ENCODE measurements at regions not wholly inside any gene's neighbourhood (a gene's known extent, or its start where the extent isn't known, plus 50 kb on each side); places are given as distances from the start of the nearest gene placed in this dataset.

DNA sequence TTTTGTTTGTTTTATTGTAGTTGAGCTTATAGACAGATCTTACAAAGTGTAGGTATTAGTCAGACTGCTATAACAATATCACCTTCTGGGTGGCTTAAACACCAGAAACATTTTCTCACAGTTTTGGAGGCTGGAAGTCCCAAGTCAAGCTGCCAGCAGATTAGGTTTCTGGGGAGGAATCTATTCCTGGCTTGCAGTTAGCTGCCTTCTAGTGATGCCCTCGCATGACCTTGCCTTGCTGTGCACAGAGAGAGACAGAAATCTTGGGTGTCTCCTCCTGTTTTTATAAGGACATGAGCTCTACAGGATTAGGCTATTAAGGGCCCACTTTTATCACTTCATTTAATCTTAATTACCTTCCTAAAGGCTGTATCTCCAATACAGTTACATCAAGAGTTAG lies 1635.2 kb downstream of the FAM181B start:
- TF ChIP-seq EP300 (IDR thresholded peaks at IDR 0.05; ENCODE audit: borderline replicate concordance in 1 of 2, low read depth in 2 of 2, low read length in 2 of 2): no peak
- no peak for TF ChIP-seq CREB1 (IDR thresholded peaks at IDR 0.05)
- no peak for TF ChIP-seq TEAD4 (IDR thresholded peaks at IDR 0.05; ENCODE audit: low read depth, low read length)
- TF ChIP-seq CHD2 (IDR thresholded peaks at IDR 0.05; ENCODE audit: low read length): no peak

Data from H1 (cell line).